ENCODE measurements at regions not wholly inside any gene's neighbourhood (a gene's known extent, or its start where the extent isn't known, plus 50 kb on each side); places are given as distances from the start of the nearest gene placed in this dataset.

DNA sequence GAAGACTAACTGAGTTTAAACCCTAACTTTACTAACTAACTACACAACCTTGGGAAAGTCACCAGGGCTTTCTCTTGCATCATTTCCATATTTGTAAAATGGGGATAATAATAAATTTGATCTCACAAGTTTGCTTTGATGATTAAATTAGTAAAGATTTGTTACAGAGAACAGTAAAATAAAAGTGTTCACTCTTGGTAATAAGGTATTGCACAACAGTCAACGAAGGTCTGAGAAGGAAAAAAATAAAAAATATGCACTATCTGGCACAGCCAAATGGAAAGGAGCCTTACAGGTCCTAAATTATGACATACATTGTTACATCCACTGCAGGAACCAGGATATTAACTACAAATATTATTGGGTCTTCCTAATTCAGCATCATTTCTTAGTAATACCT, 160.0 kb upstream of the TMEM161B start:
- TF ChIP-seq, protein P1, sequence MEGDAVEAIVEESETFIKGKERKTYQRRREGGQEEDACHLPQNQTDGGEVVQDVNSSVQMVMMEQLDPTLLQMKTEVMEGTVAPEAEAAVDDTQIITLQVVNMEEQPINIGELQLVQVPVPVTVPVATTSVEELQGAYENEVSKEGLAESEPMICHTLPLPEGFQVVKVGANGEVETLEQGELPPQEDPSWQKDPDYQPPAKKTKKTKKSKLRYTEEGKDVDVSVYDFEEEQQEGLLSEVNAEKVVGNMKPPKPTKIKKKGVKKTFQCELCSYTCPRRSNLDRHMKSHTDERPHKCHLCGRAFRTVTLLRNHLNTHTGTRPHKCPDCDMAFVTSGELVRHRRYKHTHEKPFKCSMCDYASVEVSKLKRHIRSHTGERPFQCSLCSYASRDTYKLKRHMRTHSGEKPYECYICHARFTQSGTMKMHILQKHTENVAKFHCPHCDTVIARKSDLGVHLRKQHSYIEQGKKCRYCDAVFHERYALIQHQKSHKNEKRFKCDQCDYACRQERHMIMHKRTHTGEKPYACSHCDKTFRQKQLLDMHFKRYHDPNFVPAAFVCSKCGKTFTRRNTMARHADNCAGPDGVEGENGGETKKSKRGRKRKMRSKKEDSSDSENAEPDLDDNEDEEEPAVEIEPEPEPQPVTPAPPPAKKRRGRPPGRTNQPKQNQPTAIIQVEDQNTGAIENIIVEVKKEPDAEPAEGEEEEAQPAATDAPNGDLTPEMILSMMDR (IDR thresholded peaks at IDR 0.05; ENCODE audit: insufficient read depth, low read depth, low read length), result no peak
- TF ChIP-seq EZH2 (IDR thresholded peaks at IDR 0.05; ENCODE audit: insufficient read depth, low read length), result no peak
